ENCODE measurements at regions not wholly inside any gene's neighbourhood (a gene's known extent, or its start where the extent isn't known, plus 50 kb on each side); places are given as distances from the start of the nearest gene placed in this dataset.

DNA sequence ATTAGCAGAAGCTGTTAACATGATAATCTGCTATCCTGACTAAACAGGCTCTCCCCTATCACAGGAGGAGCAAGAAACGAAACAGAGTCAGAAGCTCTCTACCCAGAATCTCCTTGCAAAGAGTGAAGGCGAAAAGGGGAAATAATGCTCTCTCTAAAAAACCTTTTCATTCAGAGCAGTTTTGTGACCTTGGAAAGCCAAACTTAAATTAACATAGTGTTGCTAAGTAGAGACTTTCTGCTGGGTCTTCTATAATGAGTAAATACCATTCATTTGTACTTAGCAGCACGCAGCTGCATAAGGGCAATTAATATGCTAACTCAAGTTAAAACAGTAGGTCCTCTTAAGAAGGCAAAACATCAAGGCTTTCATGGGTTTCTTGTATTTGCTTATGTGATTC is 101.7 kb upstream of the GPR139 start:
- Mint-ChIP-seq H3K36me3 (ENCODE audit: low read depth) (no peaks in the 10 kb centered on the region), H3K4me3 (no peak overlapping the region), H3K27me3 (ENCODE audit: low read depth) (peaks cover 48% of the 10 kb centered on the region), H3K9me3 (no peaks in the 10 kb centered on the region), H3K27ac (ENCODE audit: unreplicated experiment) (no peak overlapping the region), H3K4me1 (no peaks in the 10 kb centered on the region)
- DNase-seq (ENCODE audit: low read depth, low spot score) = no peak
- TF ChIP-seq, protein P1, sequence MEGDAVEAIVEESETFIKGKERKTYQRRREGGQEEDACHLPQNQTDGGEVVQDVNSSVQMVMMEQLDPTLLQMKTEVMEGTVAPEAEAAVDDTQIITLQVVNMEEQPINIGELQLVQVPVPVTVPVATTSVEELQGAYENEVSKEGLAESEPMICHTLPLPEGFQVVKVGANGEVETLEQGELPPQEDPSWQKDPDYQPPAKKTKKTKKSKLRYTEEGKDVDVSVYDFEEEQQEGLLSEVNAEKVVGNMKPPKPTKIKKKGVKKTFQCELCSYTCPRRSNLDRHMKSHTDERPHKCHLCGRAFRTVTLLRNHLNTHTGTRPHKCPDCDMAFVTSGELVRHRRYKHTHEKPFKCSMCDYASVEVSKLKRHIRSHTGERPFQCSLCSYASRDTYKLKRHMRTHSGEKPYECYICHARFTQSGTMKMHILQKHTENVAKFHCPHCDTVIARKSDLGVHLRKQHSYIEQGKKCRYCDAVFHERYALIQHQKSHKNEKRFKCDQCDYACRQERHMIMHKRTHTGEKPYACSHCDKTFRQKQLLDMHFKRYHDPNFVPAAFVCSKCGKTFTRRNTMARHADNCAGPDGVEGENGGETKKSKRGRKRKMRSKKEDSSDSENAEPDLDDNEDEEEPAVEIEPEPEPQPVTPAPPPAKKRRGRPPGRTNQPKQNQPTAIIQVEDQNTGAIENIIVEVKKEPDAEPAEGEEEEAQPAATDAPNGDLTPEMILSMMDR (conservative IDR thresholded peaks at IDR 0.05) = no peak

DNA sequence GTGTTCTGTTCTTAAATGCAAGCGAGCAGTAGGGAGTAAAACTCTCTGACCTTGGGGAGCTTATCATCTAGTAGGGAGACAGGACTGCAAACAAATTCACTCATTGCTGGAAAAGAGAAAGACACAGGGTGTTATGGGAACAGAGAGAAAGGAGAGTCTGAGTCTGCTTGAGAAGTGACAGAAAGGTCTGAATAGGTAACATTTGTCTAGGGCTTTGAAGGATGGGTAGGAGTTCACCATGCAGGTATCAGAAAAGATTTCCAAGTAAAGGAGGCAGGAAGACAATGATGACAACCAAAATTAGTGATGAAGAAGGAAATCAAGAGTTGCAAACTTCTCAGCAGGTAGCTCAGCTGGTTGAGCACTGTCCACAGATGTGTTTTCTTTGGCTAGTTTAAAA is 93.6 kb upstream of the GPR139 start:
- H3K27me3 Mint-ChIP-seq (ENCODE audit: low read depth) = peaks cover 58% of the 10 kb centered on the region
- TF ChIP-seq, protein P1 (conservative IDR thresholded peaks at IDR 0.05) = no peak
- H3K4me3 Mint-ChIP-seq = no peak overlapping the region
- no peaks in the 10 kb centered on the region for H3K4me1 Mint-ChIP-seq
- no peaks in the 10 kb centered on the region for H3K36me3 Mint-ChIP-seq (ENCODE audit: low read depth)
- no peaks in the 10 kb centered on the region for H3K9me3 Mint-ChIP-seq
- H3K27ac Mint-ChIP-seq (ENCODE audit: unreplicated experiment) = no peak overlapping the region
- no peak for DNase-seq (ENCODE audit: low read depth, low spot score)

DNA sequence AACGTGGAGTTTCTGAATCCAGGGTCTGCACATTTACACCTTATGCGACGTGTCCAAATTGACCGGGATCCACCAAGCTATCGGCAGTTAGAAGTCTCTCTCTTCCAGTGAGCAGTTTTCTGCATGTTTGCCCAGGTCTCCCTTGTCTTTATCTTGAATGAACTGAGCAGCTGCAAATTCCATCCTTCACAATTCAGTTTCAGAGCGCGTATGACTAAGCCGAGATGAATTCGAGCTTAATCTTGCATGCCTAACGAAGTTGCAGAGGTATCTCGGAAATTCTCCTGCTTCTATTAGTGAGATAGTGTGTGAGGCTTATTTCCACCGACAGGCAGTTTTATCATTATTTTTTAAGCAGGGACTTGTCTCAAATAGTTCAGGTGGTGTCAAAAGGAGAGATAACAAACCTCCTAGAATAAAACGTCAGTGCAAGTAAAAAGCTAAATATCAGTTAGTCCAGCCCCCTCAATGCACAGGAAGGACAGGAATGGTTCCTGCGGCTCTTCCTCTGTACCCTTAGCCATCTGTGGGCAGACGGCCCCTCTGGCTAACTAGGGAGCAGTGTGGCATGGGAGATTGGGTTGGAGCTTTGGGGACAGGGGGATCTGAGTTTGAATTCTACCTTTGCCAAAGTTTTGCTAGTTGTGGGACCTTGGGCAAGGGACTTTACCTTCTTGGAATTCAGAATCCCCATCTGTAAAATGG is 93.0 kb upstream of the GPR139 start:
- H3K36me3 Mint-ChIP-seq (ENCODE audit: low read depth) = no peaks in the 10 kb centered on the region
- no peak overlapping the region for H3K27ac Mint-ChIP-seq (ENCODE audit: unreplicated experiment)
- peaks cover 60% of the 10 kb centered on the region for H3K27me3 Mint-ChIP-seq (ENCODE audit: low read depth)

DNA sequence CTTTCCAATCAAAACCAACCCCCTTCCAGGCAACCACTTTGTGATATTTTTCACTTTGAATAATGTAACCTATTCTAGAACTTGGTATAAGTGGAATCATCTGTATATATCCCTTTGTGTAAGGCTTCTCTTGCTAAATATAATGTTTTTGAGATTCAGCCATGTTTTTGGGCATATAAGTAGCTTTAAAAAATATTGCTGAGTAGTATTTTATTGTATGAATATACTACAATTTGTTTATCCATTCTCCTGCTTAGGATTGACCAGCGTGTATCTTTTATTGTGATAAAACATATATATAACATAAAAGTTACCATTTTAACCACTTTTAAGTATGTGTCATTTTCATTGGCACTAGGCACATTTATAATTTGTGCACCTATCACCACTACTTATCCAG is 79.8 kb upstream of the GPR139 start:
- H3K36me3 Mint-ChIP-seq (ENCODE audit: low read depth) = no peaks in the 10 kb centered on the region
- H3K27ac Mint-ChIP-seq (ENCODE audit: unreplicated experiment) = no peak overlapping the region
- no peak overlapping the region for H3K4me3 Mint-ChIP-seq
- no peak for DNase-seq (ENCODE audit: low read depth, low spot score)
- TF ChIP-seq, protein P1 (conservative IDR thresholded peaks at IDR 0.05) = no peak
- H3K27me3 Mint-ChIP-seq (ENCODE audit: low read depth) = peaks cover 13% of the 10 kb centered on the region
- peaks cover 5% of the 10 kb centered on the region for H3K9me3 Mint-ChIP-seq
- H3K4me1 Mint-ChIP-seq = no peaks in the 10 kb centered on the region

More for the DNA sequence above, 93.0 kb upstream of the GPR139 start:
- no peak for DNase-seq (ENCODE audit: low read depth, low spot score)
- Mint-ChIP-seq H3K4me1 (no peaks in the 10 kb centered on the region), H3K4me3 (no peak overlapping the region), H3K9me3 (no peaks in the 10 kb centered on the region)
- TF ChIP-seq, protein P1 (conservative IDR thresholded peaks at IDR 0.05) = no peak

DNA sequence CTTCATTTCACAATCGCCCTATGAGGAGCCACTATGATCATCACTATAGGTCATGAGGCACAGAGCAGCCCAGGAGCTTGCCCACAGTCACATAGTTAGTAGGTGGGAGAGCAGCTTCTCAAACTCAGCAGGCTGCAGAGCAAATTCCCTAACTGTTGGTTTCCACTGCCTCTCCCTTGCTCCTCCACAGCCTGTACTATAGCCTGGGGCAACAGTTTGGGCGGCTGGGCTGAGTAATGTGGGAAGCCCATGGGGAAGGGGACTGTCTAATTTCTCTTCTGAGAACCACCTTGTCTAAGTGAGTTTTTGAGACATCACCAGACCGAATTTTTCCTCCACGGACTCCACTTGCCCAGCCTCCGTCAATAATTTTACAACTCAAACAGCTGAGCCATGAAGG is 73.4 kb upstream of the GPR139 start:
- no peak for DNase-seq (ENCODE audit: low read depth, low spot score)
- no peaks in the 10 kb centered on the region for H3K9me3 Mint-ChIP-seq
- TF ChIP-seq, protein P1 (conservative IDR thresholded peaks at IDR 0.05) = no peak
- no peak overlapping the region for H3K27ac Mint-ChIP-seq (ENCODE audit: unreplicated experiment)
- H3K4me1 Mint-ChIP-seq = no peaks in the 10 kb centered on the region
- H3K36me3 Mint-ChIP-seq (ENCODE audit: low read depth) = no peaks in the 10 kb centered on the region
- no peak overlapping the region for H3K4me3 Mint-ChIP-seq
- peaks cover 40% of the 10 kb centered on the region for H3K27me3 Mint-ChIP-seq (ENCODE audit: low read depth)
